ENCODE measurements at regions not wholly inside any gene's neighbourhood (a gene's known extent, or its start where the extent isn't known, plus 50 kb on each side); places are given as distances from the start of the nearest gene placed in this dataset.
"Not testable (repeated sequence)": the region's sequence is repeated elsewhere in the genome, so short reads cannot be mapped to it uniquely, and the experiment has no call there.

- no peak overlapping the region for H3K4me2 ChIP-seq (ENCODE audit: low read length)
- no peak overlapping the region for H3K9ac ChIP-seq (ENCODE audit: low read depth, low read length)
- no peaks in the 10 kb centered on the region for H3K27me3 ChIP-seq (ENCODE audit: control insufficient read depth, insufficient read depth, low read length)
- no peak overlapping the region for H3K4me3 ChIP-seq (ENCODE audit: low read length)
- H3K4me1 ChIP-seq (ENCODE audit: control insufficient read depth, insufficient read depth, low read length), result no peaks in the 10 kb centered on the region
- no peaks in the 10 kb centered on the region for H3K36me3 ChIP-seq (ENCODE audit: insufficient read depth, low read length)
- H3K9me3 ChIP-seq (replicated peaks; ENCODE audit: low read length), result no peaks in the 10 kb centered on the region
Measured at GRCh38 chr1:199029401-199029800, 390.6 kb downstream of the PTPRC start.

GRCh38 chr1:199029855-199030254, 391.0 kb downstream of the PTPRC start:
- Histone ChIP-seq H3K9me3 (replicated peaks; ENCODE audit: low read length) (no peaks in the 10 kb centered on the region), H3K9ac (ENCODE audit: low read depth, low read length) (no peak overlapping the region), H3K4me3 (ENCODE audit: low read length) (no peak overlapping the region), H3K36me3 (ENCODE audit: insufficient read depth, low read length) (no peaks in the 10 kb centered on the region), H3K27me3 (ENCODE audit: control insufficient read depth, insufficient read depth, low read length) (no peaks in the 10 kb centered on the region), H3K4me1 (ENCODE audit: control insufficient read depth, insufficient read depth, low read length) (no peaks in the 10 kb centered on the region), H3K4me2 (ENCODE audit: low read length) (no peak overlapping the region)

GRCh38 chr1:199030541-199030940, 391.7 kb downstream of the PTPRC start:
- H3K27me3 ChIP-seq (ENCODE audit: control insufficient read depth, insufficient read depth, low read length), result not testable (repeated sequence)

GRCh38 chr1:199031170-199031569, 392.3 kb downstream of the PTPRC start:
- H3K4me1 ChIP-seq (ENCODE audit: control insufficient read depth, insufficient read depth, low read length); H3K9ac ChIP-seq (ENCODE audit: low read depth, low read length); H3K4me3 ChIP-seq (ENCODE audit: low read length); H3K36me3 ChIP-seq (ENCODE audit: insufficient read depth, low read length); H3K9me3 ChIP-seq (replicated peaks; ENCODE audit: low read length); H3K4me2 ChIP-seq (ENCODE audit: low read length); H3K27me3 ChIP-seq (ENCODE audit: control insufficient read depth, insufficient read depth, low read length): not testable (repeated sequence)

More at GRCh38 chr1:199030541-199030940, 391.7 kb downstream of the PTPRC start:
- not testable (repeated sequence) for H3K36me3 ChIP-seq (ENCODE audit: insufficient read depth, low read length); H3K9ac ChIP-seq (ENCODE audit: low read depth, low read length); H3K4me2 ChIP-seq (ENCODE audit: low read length); H3K4me1 ChIP-seq (ENCODE audit: control insufficient read depth, insufficient read depth, low read length); H3K4me3 ChIP-seq (ENCODE audit: low read length); H3K9me3 ChIP-seq (replicated peaks; ENCODE audit: low read length)

GRCh38 chr1:199032479-199032878, 393.6 kb downstream of the PTPRC start:
- not testable (repeated sequence) for H3K9ac ChIP-seq (ENCODE audit: low read depth, low read length); H3K4me1 ChIP-seq (ENCODE audit: control insufficient read depth, insufficient read depth, low read length); H3K36me3 ChIP-seq (ENCODE audit: insufficient read depth, low read length); H3K4me3 ChIP-seq (ENCODE audit: low read length); H3K9me3 ChIP-seq (replicated peaks; ENCODE audit: low read length); H3K4me2 ChIP-seq (ENCODE audit: low read length); H3K27me3 ChIP-seq (ENCODE audit: control insufficient read depth, insufficient read depth, low read length)

GRCh38 chr1:199033661-199034060, 394.8 kb downstream of the PTPRC start:
- H3K4me2 ChIP-seq (ENCODE audit: low read length), result no peak overlapping the region
- no peaks in the 10 kb centered on the region for H3K36me3 ChIP-seq (ENCODE audit: insufficient read depth, low read length)
- no peaks in the 10 kb centered on the region for H3K4me1 ChIP-seq (ENCODE audit: control insufficient read depth, insufficient read depth, low read length)
- no peaks in the 10 kb centered on the region for H3K9me3 ChIP-seq (replicated peaks; ENCODE audit: low read length)
- H3K4me3 ChIP-seq (ENCODE audit: low read length), result no peak overlapping the region
- no peaks in the 10 kb centered on the region for H3K27me3 ChIP-seq (ENCODE audit: control insufficient read depth, insufficient read depth, low read length)
- H3K9ac ChIP-seq (ENCODE audit: low read depth, low read length), result no peak overlapping the region

GRCh38 chr1:199038156-199038555, 399.3 kb downstream of the PTPRC start:
- no peaks in the 10 kb centered on the region for H3K9me3 ChIP-seq (replicated peaks; ENCODE audit: low read length)
- H3K36me3 ChIP-seq (ENCODE audit: insufficient read depth, low read length), result no peaks in the 10 kb centered on the region
- H3K4me3 ChIP-seq (ENCODE audit: low read length), result no peak overlapping the region
- H3K9ac ChIP-seq (ENCODE audit: low read depth, low read length), result no peak overlapping the region
- H3K4me1 ChIP-seq (ENCODE audit: control insufficient read depth, insufficient read depth, low read length), result no peaks in the 10 kb centered on the region
- no peaks in the 10 kb centered on the region for H3K27me3 ChIP-seq (ENCODE audit: control insufficient read depth, insufficient read depth, low read length)
- H3K4me2 ChIP-seq (ENCODE audit: low read length), result no peak overlapping the region

GRCh38 chr1:199040076-199040905, 401.5 kb downstream of the PTPRC start:
- Histone ChIP-seq H3K36me3 (ENCODE audit: insufficient read depth, low read length) (no peaks in the 10 kb centered on the region), H3K4me2 (ENCODE audit: low read length) (no peak overlapping the region), H3K27me3 (ENCODE audit: control insufficient read depth, insufficient read depth, low read length) (no peaks in the 10 kb centered on the region), H3K4me3 (ENCODE audit: low read length) (no peak overlapping the region), H3K4me1 (ENCODE audit: control insufficient read depth, insufficient read depth, low read length) (no peaks in the 10 kb centered on the region), H3K9me3 (replicated peaks; ENCODE audit: low read length) (no peaks in the 10 kb centered on the region), H3K9ac (ENCODE audit: low read depth, low read length) (no peak overlapping the region)

- Histone ChIP-seq H3K9me3 (replicated peaks; ENCODE audit: low read length) (no peaks in the 10 kb centered on the region), H3K4me2 (ENCODE audit: low read length) (no peak overlapping the region), H3K9ac (ENCODE audit: low read depth, low read length) (no peak overlapping the region), H3K4me3 (ENCODE audit: low read length) (no peak overlapping the region), H3K36me3 (ENCODE audit: insufficient read depth, low read length) (no peaks in the 10 kb centered on the region), H3K27me3 (ENCODE audit: control insufficient read depth, insufficient read depth, low read length) (no peaks in the 10 kb centered on the region), H3K4me1 (ENCODE audit: control insufficient read depth, insufficient read depth, low read length) (no peaks in the 10 kb centered on the region)
Measured at GRCh38 chr1:199041173-199041914, 402.5 kb downstream of the PTPRC start.

- H3K27me3 ChIP-seq (ENCODE audit: control insufficient read depth, insufficient read depth, low read length), result no peaks in the 10 kb centered on the region
- no peak overlapping the region for H3K9ac ChIP-seq (ENCODE audit: low read depth, low read length)
- no peak overlapping the region for H3K4me2 ChIP-seq (ENCODE audit: low read length)
- no peaks in the 10 kb centered on the region for H3K4me1 ChIP-seq (ENCODE audit: control insufficient read depth, insufficient read depth, low read length)
- no peaks in the 10 kb centered on the region for H3K9me3 ChIP-seq (replicated peaks; ENCODE audit: low read length)
- no peaks in the 10 kb centered on the region for H3K36me3 ChIP-seq (ENCODE audit: insufficient read depth, low read length)
- H3K4me3 ChIP-seq (ENCODE audit: low read length), result no peak overlapping the region
Measured at GRCh38 chr1:199042193-199042592, 403.4 kb downstream of the PTPRC start.

GRCh38 chr1:199044191-199044590, 405.4 kb downstream of the PTPRC start:
- no peaks in the 10 kb centered on the region for H3K9me3 ChIP-seq (replicated peaks; ENCODE audit: low read length)
- H3K36me3 ChIP-seq (ENCODE audit: insufficient read depth, low read length), result no peaks in the 10 kb centered on the region
- no peaks in the 10 kb centered on the region for H3K27me3 ChIP-seq (ENCODE audit: control insufficient read depth, insufficient read depth, low read length)
- H3K4me1 ChIP-seq (ENCODE audit: control insufficient read depth, insufficient read depth, low read length), result no peaks in the 10 kb centered on the region
- H3K9ac ChIP-seq (ENCODE audit: low read depth, low read length), result no peak overlapping the region
- no peak overlapping the region for H3K4me3 ChIP-seq (ENCODE audit: low read length)
- no peak overlapping the region for H3K4me2 ChIP-seq (ENCODE audit: low read length)

- Histone ChIP-seq H3K36me3 (ENCODE audit: insufficient read depth, low read length) (no peaks in the 10 kb centered on the region), H3K4me1 (ENCODE audit: control insufficient read depth, insufficient read depth, low read length) (no peaks in the 10 kb centered on the region), H3K27me3 (ENCODE audit: control insufficient read depth, insufficient read depth, low read length) (no peaks in the 10 kb centered on the region), H3K4me2 (ENCODE audit: low read length) (no peak overlapping the region), H3K9me3 (replicated peaks; ENCODE audit: low read length) (no peaks in the 10 kb centered on the region), H3K4me3 (ENCODE audit: low read length) (no peak overlapping the region), H3K9ac (ENCODE audit: low read depth, low read length) (no peak overlapping the region)
Measured at GRCh38 chr1:199046618-199047017, 407.8 kb downstream of the PTPRC start.

Measured in skeletal muscle satellite cell (primary cell).